HK-2 (cell line): ENCODE measurements at regions not wholly inside any gene's neighbourhood (a gene's known extent, or its start where the extent isn't known, plus 50 kb on each side); places are given as distances from the start of the nearest gene placed in this dataset.
"Not testable (repeated sequence)": the region's sequence is repeated elsewhere in the genome, so short reads cannot be mapped to it uniquely, and the experiment has no call there.

Experiments
- DNase-seq: peaks from one replicate; pipeline ENCODE4 v3.0.0-alpha.2; 2018; ENCODE audit not compliant: unreplicated experiment

DNA sequence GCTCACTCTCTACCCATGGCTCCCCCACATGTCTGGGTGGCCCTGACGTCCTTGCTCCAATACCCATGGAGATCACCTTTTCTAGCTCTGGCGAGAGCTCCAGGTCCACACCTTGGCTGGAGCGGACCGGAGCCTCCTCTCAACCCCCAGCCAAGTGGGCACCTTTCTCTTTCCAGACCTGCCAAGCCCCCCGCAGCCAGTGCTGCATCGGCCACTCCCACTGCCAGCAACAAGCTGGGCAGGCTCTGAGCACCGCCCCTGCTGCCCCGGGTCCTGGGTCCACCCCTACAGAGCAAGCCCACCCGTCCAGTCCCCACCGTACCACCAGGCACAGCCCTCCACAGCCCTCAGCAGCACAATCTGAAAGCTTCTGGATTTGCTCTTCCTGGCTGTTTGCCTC, 98.2 kb upstream of the C14orf180 start:
- DNase-seq = no peak

DNA sequence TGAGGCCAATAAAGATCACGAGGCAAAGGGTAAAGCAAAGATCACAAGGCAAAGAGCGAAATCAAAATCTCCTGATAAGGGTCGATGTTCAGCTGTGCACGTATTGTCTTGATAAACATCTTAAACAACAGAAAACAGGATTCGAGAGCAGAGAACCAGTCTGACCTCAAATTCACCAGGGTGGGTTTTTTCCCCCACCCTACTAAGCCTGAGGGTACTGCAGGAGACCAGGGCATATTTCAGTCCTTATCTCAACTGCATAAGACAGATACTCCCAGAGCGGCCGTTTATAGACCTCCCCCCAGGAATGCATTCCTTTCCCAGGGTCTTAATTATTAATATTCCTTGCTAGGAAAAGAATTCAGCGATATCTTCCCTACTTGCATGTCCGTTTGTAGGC, 97.5 kb upstream of the C14orf180 start:
- DNase-seq = not testable (repeated sequence)

DNA sequence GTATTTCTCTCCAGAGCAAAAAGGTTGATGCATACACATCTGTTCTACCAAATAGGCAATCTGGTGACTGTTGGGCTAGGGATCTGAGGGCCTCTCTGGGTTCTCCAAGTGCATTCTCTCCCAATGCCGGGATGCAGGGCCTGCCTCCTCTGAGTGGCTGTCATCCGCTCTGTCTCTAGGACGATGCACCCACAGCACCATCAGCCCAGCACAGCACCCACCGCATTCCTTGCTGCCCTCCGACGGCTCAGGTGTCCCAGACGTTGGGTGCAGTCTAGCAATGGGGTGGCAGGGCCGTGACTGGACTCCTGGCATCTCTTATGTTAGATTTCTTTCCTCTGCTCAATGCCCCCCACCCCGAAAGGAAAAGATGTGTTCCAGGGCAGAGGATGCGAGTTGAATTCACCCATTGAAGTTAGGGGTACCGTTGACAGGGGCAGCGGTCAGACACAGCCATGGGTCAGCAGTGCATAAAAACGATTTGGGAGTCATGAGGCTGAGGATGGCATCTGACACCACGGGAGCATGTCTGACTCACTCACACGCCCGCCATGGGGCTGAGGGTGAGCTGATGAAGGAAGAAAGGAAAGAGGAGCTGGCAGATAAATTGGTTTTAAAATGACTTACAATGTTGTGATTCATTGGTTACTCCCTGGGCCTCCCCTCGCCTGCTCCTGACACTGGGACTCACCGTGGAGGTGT, 93.2 kb upstream of the C14orf180 start:
- DNase-seq = no peak

GRCh38 chr14:104494483-104494882, 85.1 kb upstream of the C14orf180 start:
- no peak for DNase-seq

DNA sequence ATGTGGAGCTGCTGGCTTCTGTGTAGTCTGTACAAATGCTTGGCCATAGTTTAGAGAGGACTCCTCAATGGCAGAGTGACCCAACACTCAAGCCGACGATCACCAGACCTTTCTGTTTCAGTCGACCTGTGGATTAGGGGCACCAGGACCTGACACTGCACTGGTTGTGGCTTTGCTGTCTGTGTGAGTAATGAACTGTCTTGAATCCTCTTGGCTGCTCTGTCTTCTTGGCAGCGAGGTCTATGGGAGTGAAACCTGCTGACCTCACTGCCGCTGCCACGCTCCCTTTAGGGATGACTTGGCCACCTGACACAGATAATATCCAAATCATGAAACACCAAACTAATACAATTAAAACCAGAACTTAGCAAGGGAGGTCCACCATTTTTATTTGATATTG, 83.5 kb upstream of the C14orf180 start:
- no peak for DNase-seq

DNA sequence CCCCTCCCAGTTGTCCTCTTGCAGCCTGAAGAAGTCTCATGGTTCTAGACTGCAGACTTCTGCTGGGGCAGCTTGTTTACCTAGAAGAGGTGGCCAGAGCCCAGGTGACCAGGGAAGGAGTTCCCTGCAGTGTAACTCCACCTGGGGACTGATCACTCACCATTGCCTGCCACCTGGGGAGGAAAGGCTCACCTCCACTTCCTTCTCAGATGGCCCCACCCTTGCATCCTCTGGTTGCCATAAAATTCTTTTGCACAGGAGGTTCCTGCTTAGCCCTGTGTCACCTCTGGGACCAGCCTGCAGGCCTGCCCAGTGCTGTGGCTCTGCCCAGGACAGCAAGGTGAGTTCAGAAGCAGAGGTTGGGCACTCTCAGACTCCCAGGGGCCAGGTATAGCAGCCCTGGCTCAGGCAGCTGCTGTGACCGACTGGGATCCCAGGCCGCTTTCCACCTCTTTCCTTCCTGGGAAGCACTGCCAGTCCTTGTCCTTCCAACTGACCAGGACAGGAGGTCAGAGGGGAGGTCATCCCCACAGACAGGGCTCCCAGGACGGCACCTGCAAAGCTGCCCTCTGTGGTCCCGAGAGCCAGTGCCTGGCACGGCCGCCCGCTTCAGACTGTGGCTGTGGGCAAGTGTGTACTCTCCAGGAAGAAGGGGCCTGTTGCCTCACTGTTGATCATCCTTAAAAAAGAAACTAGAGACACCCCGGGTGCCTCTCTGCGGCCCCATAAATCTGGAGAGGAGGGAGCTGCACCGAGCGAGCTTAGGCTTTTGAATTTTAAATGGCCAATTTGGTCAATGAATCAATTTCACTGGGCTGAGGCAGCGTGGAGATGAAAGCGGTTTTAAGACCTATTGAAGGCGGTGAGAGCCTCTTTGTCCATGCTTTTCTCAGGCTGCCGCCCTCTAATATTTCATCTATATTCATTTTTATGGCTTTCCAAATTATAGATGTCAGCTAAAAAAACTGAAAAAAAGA, 79.5 kb upstream of the C14orf180 start:
- DNase-seq = no peak

DNA sequence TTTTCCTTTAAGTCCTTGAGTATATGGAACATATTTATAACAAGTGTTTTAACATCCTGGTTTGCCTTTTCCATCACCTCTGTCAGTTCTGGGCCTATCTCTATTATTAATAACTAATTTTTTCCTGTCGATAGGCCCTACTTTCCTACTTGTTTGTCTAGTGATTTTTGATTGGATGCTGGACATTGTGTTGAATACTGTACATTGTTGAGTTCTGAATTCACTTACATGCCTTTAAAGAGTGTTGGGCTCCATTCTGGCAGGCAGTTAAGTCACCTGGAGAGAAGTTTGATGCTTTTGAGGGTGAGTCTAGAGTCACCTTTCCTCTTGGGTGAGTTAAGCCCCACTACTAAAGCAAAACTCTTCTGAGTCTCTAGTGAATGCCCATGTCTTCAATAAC, 77.5 kb upstream of the C14orf180 start:
- DNase-seq = no peak

- DNase-seq = no peak
Measured at GRCh38 chr14:104503691-104504090, 75.9 kb upstream of the C14orf180 start.

DNA sequence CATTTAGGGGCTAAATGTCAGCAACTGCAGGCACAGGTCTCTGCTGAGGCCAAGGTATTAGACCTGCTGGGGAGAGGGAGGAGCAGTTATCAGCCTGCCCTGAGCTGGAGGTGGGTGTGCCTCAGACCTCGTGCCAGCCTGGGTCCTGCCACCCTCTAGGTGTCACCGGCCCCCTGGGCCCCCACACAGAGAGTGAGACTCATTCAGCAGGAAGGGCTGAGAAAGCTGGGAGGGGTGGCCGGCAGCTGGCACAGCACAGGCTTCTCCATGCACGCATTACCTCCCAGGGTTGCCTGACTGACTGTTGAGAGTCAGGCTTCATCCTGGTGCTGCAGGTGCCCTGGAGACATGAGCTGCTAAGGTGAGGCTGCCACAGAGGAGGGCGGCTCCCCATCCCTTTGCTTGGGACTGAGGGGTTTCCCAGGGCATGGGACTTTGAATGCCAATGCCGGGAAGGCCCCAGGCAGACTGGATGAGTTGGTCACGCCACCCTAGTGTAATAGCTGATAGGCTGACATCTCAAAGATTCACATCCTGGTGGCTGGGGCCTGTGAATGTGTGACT, 75.3 kb upstream of the C14orf180 start:
- no peak for DNase-seq

GRCh38 chr14:104505085-104506074, 74.2 kb upstream of the C14orf180 start:
- DNase-seq = no peak

DNA sequence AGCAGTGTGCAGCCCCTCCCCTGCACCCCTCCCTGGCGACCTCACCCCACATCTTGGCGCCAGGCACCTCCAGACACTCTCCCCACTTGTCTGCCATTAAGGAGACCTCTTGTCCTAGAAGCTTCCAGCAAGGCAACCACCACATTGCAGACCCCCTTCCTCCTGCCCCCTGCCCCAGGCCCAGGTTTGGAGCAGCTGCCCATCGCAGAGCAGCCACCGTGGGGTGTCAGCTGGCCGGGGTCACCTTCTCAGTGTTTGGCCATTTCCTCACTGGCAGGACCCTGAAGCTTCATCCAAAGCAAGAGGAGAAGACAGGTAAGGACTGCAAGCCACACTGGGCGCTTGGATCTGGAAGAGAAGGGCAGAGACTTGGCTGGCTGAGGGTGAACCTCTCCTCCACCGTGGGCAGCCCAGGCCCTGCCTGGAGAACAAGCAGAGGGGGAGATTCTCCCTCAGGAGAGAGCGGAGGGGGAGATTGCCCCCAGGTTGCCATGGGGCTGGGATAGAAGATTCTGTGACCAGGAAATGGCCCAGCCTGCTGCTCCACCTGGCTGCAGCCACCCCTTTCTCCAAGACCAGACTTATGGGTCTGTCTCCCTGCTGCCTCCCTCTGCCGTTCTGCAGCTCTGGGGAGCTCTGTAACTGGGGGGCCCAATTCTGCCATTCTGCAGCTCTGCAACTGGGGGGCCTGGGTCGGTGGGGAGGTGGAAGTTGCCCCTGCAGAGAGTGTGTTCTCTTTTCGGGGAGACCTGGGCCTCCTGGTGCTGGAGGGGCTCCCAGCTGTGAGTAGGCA, 72.9 kb upstream of the C14orf180 start:
- no peak for DNase-seq

DNA sequence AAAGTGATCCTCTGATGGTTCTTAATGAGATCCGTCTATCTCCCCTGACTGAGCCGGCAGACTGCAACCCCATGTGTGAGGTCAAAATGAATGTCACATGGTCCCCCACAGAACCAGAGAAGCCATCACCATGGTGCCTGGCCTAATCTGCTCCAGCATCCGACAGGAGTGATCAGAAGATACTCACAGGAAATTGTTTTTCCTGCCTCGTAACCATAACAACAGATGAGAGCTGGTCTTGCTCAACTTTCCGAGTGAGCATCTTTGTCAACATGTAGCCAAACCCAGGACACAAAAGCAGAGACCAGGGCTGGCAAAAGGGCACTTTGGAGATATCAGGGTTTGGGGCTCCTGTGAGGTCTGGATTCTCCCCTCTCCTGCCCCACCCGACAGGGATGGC, 72.1 kb upstream of the C14orf180 start:
- no peak for DNase-seq

DNA sequence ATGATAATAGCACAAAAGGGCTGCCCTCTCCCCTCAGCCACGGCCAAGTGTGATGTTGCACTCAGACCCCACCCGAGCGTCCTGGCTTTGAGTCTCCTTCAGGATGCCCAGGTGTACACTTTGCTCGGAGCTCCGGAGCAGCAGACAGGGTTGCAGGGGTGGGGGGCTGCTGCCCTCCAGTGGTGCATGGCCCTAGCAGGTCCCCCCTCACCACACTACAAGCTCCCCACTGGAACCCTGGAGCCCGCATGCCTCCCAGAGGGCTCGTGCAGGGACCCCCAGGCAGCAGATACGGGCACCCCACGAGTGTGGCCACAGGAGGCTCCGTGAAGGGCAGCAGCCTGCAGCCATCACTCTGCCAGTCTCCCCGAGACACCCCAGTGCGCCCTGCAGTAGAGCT, 69.9 kb upstream of the C14orf180 start:
- no peak for DNase-seq

DNA sequence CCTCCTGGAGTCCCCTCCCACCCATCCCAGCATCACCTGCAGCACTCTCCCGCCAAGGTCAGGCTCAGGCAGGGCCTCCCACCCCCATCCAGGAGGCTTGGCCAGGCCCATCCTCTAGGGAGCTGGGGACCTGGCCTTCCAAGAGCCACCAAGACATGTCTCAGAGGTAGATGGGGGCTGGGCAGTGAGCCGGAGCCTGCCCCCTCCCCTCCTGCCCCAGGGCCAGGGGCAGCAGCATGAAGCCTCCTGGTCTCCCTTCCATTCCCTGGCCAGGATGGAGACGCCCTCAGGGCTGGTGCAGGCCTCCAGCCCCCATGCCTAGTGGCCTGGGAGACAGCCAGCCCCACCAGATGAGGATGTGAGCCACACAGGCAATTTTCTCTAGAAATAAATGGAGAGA, 69.3 kb upstream of the C14orf180 start:
- no peak for DNase-seq

DNA sequence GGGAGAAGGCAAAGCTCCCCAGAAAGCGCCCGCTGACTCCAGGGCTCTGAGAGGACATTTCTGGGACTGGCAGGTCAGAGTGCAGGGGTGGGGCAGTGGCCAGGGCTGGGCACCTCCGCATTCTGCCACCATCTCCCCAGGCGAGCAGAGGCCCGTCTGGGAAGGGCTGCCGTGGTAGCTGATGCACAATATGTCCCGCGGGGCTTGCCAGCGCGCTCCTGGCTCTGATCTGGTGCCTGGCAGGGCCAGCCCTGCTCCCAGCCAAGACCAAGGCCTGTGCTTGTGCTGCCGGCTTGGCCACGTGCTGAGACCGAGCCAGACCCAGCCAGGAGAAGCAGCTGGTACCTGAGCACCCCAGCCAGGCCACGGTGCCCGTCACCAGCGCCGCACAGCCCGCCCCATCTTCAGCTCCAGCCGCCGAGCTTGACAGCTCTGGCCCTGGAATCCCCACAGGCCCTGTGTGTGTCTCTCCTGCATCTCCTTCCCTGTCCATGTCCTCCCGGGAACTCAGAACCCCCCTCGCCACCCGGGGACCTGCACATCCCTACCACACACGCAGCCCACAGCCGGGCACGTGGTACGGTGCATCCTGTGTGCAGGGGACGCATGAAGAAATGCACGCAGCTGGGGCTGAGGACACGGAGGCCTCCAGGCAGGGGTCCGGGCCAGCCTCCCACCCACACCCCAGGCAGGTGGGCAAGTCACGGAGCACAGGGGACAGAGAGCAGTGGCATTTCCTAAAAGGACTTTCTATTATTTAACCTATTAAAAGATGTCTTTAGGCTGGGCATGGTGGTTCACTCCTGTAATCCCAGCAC, 68.6 kb upstream of the C14orf180 start:
- DNase-seq = no peak

DNA sequence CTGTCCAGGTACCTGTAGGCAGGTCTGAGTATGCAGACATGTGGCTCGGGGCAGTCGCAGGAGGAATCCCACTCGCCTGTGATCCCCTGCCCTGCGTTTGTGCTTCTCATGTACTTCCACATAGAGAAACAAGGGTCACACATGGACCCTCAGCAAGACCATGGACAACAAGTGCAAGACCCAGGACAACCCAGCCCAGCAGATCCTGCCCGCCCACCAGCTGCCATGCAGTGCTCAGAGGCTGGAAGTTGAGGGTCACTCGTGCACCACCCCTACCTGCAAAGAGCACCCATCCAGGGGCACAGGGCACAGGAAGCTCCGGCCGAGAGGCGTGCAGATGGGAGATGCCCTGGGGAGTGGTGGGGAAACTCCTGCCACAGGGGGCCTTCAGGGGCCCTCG, 67.5 kb upstream of the C14orf180 start:
- no peak for DNase-seq

GRCh38 chr14:104512771-104513640, 66.6 kb upstream of the C14orf180 start:
- no peak for DNase-seq

GRCh38 chr14:104513641-104514046, 65.9 kb upstream of the C14orf180 start:
- no peak for DNase-seq
